Epithelial cell of proximal tubule (primary cell): ENCODE measurements at regions not wholly inside any gene's neighbourhood (a gene's known extent, or its start where the extent isn't known, plus 50 kb on each side); places are given as distances from the start of the nearest gene placed in this dataset.

Source experiments
- DNase-seq: peaks from one replicate; pipeline ENCODE4 v3.0.0-alpha.2; 2011; ENCODE audit warnings: low read depth
- H3K4me3 ChIP-seq: 2 replicates; pipeline ENCODE4 v1.5.1; 2011; ENCODE audit warnings: low read depth, mild to moderate bottlenecking, low read length
- TF ChIP-seq, protein P1 (sequence below): conservative IDR thresholded peaks from 2 replicates; pipeline ENCODE4 v1.5.1; 2012; ENCODE audit warnings: low read depth, mild to moderate bottlenecking, low read length

DNA sequence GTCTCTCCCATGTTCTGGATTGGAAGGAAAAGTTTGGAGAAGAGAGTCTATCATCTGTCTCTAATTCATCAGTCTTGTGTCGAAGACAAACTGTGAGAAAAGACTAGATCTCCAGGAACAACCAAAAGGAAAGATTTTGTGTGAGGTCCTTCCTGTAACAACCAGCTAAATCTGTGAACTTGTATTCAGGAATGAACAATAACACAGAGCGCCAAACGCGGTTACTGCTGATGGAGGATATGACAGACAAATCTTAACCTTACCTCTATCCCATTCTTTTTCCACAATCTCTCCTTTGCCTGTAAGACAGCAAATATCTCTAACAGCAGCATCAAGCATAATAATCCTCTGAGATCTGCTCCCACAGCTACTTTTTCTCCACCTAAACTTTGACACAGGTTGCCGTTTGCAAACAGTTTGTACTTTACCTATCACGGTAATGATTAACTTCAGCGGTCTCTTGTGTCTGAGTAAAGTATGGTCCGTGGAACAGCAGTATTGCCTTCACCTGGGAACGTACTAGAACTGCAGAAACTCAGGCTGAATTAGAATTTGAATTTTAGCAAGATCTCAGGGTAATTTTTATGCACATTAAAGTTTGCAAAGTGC, 387.6 kb downstream of the ELAVL2 start:
- DNase-seq = no peak
- TF ChIP-seq, protein P1, sequence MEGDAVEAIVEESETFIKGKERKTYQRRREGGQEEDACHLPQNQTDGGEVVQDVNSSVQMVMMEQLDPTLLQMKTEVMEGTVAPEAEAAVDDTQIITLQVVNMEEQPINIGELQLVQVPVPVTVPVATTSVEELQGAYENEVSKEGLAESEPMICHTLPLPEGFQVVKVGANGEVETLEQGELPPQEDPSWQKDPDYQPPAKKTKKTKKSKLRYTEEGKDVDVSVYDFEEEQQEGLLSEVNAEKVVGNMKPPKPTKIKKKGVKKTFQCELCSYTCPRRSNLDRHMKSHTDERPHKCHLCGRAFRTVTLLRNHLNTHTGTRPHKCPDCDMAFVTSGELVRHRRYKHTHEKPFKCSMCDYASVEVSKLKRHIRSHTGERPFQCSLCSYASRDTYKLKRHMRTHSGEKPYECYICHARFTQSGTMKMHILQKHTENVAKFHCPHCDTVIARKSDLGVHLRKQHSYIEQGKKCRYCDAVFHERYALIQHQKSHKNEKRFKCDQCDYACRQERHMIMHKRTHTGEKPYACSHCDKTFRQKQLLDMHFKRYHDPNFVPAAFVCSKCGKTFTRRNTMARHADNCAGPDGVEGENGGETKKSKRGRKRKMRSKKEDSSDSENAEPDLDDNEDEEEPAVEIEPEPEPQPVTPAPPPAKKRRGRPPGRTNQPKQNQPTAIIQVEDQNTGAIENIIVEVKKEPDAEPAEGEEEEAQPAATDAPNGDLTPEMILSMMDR = no peak
- no peak overlapping the region for H3K4me3 ChIP-seq

DNA sequence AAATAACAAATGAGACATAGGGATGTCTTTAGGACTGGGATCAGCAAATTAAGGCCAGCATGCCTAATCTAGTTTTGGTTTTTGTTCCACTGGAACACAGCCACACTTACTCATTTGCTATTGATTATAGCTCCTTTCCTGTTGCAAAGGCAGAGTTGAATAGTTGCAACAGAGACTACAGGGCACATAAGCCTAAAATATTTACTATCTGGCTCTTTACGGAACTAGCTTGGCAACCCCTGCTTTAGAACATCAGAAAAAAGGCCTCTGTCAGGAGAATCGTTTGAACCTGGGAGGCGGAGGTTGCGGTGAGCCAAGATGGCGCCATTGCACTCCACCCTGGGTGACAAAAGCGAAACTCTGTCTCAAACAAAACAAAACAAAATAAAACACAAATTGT, 384.8 kb downstream of the ELAVL2 start:
- no peak overlapping the region for H3K4me3 ChIP-seq
- no peak for DNase-seq
- TF ChIP-seq, protein P1 = no peak

DNA sequence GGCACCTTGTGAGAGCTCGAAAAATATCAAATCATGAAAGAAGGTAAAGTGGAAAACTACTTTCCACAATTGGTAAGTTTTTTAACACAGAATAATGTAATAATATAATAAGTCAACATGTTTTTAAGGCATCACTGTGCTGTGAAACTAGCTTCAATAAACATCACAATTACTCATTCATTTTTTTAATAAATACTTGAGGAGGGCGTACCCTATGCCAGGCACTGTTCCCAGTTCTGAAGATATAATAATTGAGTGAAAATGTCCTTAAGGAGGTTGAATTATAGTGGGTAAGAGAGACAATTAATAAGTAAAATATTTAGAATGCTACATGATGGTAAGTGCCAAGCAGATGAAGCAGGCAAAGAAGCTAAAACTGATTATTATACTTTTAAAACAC, 381.4 kb downstream of the ELAVL2 start:
- DNase-seq = no peak

DNA sequence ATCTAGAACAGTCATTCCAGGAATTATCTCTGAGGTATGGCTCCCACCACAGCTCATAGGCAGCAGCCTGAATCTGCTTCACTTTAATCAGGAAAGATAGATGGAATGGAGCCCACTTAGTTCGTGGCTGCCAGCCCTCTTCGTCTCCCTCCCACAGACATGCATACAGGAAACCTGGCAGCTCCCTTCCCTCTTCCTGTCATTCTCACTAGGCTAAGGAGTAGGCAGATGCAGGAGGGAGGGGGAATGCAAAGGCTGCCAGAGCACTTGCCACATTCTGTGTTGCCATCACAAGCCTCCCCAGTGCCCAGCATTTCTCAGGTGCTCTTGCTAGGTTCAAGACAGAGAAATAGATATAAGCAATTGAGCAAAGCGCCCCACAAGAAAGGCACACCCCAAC, 378.9 kb downstream of the ELAVL2 start:
- no peak for DNase-seq
- no peak overlapping the region for H3K4me3 ChIP-seq
- TF ChIP-seq, protein P1 = no peak

More for the DNA sequence above, 381.4 kb downstream of the ELAVL2 start:
- no peak overlapping the region for H3K4me3 ChIP-seq
- TF ChIP-seq, protein P1 = no peak

DNA sequence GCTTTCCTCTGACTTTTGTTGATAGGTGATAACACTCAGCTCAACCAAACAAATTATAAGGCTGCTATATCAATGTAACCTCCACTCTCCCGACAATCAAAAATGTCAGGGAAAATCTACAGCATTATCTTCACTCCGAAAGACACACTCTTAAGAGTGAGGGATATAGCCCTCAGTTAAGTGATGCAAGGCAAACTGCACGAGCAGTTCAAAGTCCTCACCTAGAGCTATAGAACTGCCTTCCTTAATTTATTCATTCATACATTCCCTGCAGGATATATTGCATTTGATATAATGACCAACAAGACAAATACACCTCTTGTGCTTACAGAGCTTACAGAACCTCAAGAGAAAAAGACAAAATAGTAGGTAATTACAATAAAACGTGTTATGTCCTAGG, 378.1 kb downstream of the ELAVL2 start:
- TF ChIP-seq, protein P1 = no peak
- H3K4me3 ChIP-seq = no peak overlapping the region

DNA sequence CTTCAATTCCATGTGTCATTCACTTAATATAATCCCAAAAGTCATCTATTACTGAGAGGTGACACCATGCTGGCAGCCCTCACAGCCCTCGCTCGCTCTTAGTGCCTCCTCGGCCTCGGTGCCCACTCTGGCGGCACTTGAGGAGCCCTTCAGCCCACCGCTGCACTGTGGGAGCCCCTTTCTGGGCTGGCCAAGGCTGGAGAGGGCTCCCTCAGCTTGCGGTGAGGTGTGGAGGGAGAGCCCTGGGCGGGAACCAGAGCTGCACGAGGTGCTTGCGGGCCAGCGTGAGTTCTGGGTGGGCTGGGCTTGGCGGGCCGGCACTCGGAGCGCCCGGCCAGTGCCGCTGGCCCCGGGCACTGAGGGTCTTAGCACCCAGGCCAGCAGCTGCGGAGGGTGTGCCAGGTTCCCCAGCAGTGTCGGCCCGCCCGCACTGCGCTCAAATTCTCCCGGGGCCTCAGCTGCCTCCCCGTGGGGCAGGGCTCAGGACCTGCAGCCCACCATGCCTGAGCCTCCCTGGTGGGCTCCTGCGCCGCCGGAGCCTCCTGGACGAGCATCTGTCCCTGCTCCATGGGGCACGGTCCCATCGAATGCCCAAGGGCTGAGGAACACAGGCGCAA, 374.1 kb downstream of the ELAVL2 start:
- no peak for DNase-seq
- TF ChIP-seq, protein P1 = no peak
- H3K4me3 ChIP-seq = no peak overlapping the region

More for the DNA sequence above, 378.1 kb downstream of the ELAVL2 start:
- DNase-seq = no peak

DNA sequence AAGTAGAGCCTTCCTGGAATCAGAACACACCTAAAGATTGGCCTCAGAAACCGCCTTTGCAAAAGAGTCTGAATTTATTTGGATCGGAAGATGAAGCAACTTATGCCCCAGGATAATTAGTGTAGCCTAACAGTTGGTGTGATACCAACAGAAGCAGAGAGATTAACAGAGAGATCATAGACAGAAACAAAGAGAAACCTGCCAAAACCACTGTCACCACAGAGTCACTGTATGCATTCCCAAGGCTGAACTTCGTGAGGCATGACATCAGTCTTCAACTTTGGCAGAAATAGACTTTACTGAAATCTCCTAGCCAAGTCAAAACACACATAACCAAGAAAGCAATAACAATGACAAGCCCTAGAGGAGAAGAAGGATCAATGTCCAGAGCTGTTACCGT, 361.8 kb downstream of the ELAVL2 start:
- H3K4me3 ChIP-seq = no peak overlapping the region
- no peak for DNase-seq
- TF ChIP-seq, protein P1 = no peak
